PC-3 (cell line): ENCODE measurements at regions not wholly inside any gene's neighbourhood (a gene's known extent, or its start where the extent isn't known, plus 50 kb on each side); places are given as distances from the start of the nearest gene placed in this dataset.

Experiments
- ATAC-seq: fragments of 200-7000 bp; cut with Tn5 transposase; 2 replicates; pipeline ENCODE4 v1.9.1; 2020; ENCODE audit warnings: mild to moderate bottlenecking, moderate library complexity
- BruUV-seq: library from RNA; stranded (reverse); fragments of 400-500 nt; replicated peaks from 2 replicates; lab custom pipeline; 2021; lab: Mats Ljungman, UMichigan
- CTCF ChIA-PET: fragments of 300-600 bp; sonication (Branson Sonifier 250); formaldehyde crosslinking; loops from one replicate; lab custom pipeline; 2022; ENCODE audit warnings: antibody characterized with exemption; lab: Charles Lee
- POLR2A ChIA-PET: fragments of 300-600 bp; sonication (Branson Sonifier 250); formaldehyde crosslinking; loops from one replicate; lab custom pipeline; 2022; ENCODE audit warnings: antibody characterized with exemption; ENCODE audit not compliant: unreplicated experiment; lab: Charles Lee
- DNase-seq: peaks from one replicate; pipeline ENCODE4 v3.0.0-alpha.2; 2015
- H2AFZ ChIP-seq: fragments of 300-600 bp; sonication (generic); 2 replicates; pipeline ENCODE4 v1.6.0; 2016; ENCODE audit warnings: antibody characterized with exemption, low read length
- H3F3A ChIP-seq: fragments of 300-600 bp; sonication (generic); one replicate; pipeline ENCODE4 v1.6.0; 2017; ENCODE audit warnings: antibody characterized with exemption, low read length, control low read depth, mild to moderate bottlenecking; ENCODE audit not compliant: unreplicated experiment
- H3K27ac ChIP-seq: fragments of 300-600 bp; sonication (generic); 2 replicates; pipeline ENCODE4 v1.5.1; 2016; ENCODE audit warnings: mild to moderate bottlenecking, low read length
- H3K27me3 ChIP-seq: fragments of 300-600 bp; sonication (generic); 2 replicates; pipeline ENCODE4 v1.6.1; 2016; ENCODE audit warnings: low read length, mixed read lengths
- H3K36me3 ChIP-seq: fragments of 300-600 bp; sonication (generic); 2 replicates; pipeline ENCODE4 v1.6.1; 2016; ENCODE audit warnings: low read depth, mixed run types, low read length, mixed read lengths
- H3K4me1 ChIP-seq: fragments of 300-600 bp; sonication (generic); 2 replicates; pipeline ENCODE4 v1.5.1; 2016; ENCODE audit warnings: low read length; ENCODE audit not compliant: insufficient read depth
- H3K4me2 ChIP-seq: fragments of 300-600 bp; sonication (generic); 2 replicates; pipeline ENCODE4 v1.6.0; 2016; ENCODE audit warnings: low read length
- H3K4me3 ChIP-seq: fragments of 300-600 bp; sonication (generic); 2 replicates; pipeline ENCODE4 v1.5.1; 2016; ENCODE audit warnings: mild to moderate bottlenecking, low read length, mixed read lengths
- H3K79me2 ChIP-seq: fragments of 300-600 bp; sonication (generic); 2 replicates; pipeline ENCODE4 v1.6.1; 2017; ENCODE audit warnings: low read length, mixed read lengths
- H3K9ac ChIP-seq: fragments of 300-600 bp; sonication (generic); 2 replicates; pipeline ENCODE4 v1.6.0; 2016; ENCODE audit warnings: mild to moderate bottlenecking, low read length
- H3K9me2 ChIP-seq: fragments of 300-600 bp; sonication (generic); replicated peaks from 2 replicates; pipeline ENCODE4 v1.6.1; 2016; ENCODE audit warnings: mixed run types, low read length, mixed read lengths
- H3K9me3 ChIP-seq: fragments of 300-600 bp; sonication (generic); 2 replicates; pipeline ENCODE4 v1.6.1; 2016; ENCODE audit warnings: low read length, mixed read lengths
- H4K20me1 ChIP-seq: fragments of 300-600 bp; sonication (generic); 2 replicates; pipeline ENCODE4 v1.6.1; 2016; ENCODE audit warnings: low read length, mixed read lengths
- CTCF ChIP-seq: fragments of 300-600 bp; sonication (generic); conservative IDR thresholded peaks from 2 replicates; pipeline ENCODE4 v1.5.1; 2017; ENCODE audit warnings: antibody characterized with exemption, low read depth, mild to moderate bottlenecking, low read length
- EZH2 ChIP-seq: fragments of 300-600 bp; sonication (generic); IDR thresholded peaks from one replicate; pipeline ENCODE4 v1.6.1; 2017; ENCODE audit warnings: antibody characterized with exemption, mild to moderate bottlenecking, low read length; ENCODE audit not compliant: unreplicated experiment
- EZH2phosphoT487 ChIP-seq: fragments of 300-600 bp; sonication (generic); IDR thresholded peaks from 2 replicates; pipeline ENCODE4 v1.6.1; 2018; ENCODE audit warnings: mild to moderate bottlenecking, antibody characterized with exemption, low read length, borderline replicate concordance
- intact Hi-C: fragments of 100-400 bp; cut with micrococcal nuclease; formaldehyde crosslinking; loops from 2 replicates; pipeline ENCODE4 v1.9.0; 2023

DNA sequence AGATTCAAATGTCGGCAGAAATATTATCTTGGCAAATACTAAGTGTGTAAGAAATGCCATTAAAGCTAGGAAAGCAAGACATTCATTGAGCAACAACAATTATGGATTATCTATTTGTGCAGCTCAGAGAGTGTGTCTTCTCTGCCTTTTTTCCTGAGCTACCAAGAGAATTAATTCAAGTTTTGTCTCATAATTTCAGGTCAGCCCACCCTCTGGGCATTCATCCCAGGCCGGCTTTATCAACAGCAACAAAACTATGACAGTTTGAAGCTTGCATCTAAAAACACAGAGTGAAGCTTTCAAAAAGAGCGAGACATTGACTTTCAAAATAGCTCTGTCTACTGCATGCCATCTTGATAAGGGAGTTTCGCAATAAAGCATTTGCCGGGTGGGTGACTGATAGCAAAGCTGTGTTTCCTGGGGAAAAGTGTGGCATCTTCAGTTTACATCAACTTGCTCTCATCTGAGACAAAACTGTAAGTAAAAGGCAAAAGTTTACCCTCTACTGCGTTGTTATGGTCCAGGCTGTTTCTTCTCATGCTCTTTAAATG is 182.4 kb downstream of the IRX1 start:
- BruUV-seq, result no TSS peak
- H3K9me2 ChIP-seq, result no peaks in the 10 kb centered on the region
- no peak overlapping the region for H3K9ac ChIP-seq
- no peak overlapping the region for H3K4me3 ChIP-seq
- POLR2A ChIA-PET, result no interaction called here
- no peaks in the 10 kb centered on the region for H3K79me2 ChIP-seq
- no peak for DNase-seq
- H2AFZ ChIP-seq, result no peak overlapping the region
- no peaks in the 10 kb centered on the region for H4K20me1 ChIP-seq
- no peaks in the 10 kb centered on the region for H3K4me1 ChIP-seq
- no peaks in the 10 kb centered on the region for H3F3A ChIP-seq
- no peaks in the 10 kb centered on the region for H3K36me3 ChIP-seq
- 0 out of 2 replicates have a peak, but pooled peaks cover 3% of the 10 kb centered on the region for H3K9me3 ChIP-seq
- intact Hi-C loops, result no loop called here
- no peak for TF ChIP-seq CTCF
- H3K27ac ChIP-seq, result no peak overlapping the region
- ATAC-seq, result no peak
- CTCF ChIA-PET, result no interaction called here
- no peaks in the 10 kb centered on the region for H3K27me3 ChIP-seq
- H3K4me2 ChIP-seq, result no peak overlapping the region

DNA sequence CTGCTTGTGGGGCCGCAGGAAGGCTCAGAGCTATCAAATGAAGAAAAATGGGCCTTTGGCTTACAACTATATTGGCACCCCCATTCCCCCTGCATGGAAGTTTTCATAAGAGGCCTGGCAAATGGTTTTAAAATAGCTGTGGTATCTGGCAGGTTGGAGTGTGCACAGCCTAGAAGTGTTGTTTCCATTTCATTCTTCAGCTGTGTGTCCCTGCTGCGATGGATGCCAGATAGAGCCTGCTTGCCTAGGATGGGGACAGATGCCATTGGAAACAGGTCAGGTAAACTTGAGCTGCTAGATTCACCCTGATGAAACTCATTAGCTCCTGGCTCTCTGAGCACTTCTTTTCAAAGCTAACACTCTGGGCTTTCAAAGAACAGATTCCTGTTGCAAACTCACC is 183.3 kb downstream of the IRX1 start:
- BruUV-seq, result no TSS peak
- TF ChIP-seq EZH2phosphoT487, result no peak
- no peak for TF ChIP-seq CTCF
- no peak for TF ChIP-seq EZH2
- Histone ChIP-seq H3K36me3 (no peaks in the 10 kb centered on the region), H3K27me3 (no peaks in the 10 kb centered on the region), H3K9me3 (0 out of 2 replicates have a peak, but pooled peaks cover 3% of the 10 kb centered on the region), H3K9ac (no peak overlapping the region), H3K79me2 (no peaks in the 10 kb centered on the region), H3K4me2 (no peak overlapping the region), H3K9me2 (no peaks in the 10 kb centered on the region), H3K4me3 (no peak overlapping the region), H3K27ac (no peak overlapping the region), H3F3A (no peaks in the 10 kb centered on the region), H4K20me1 (no peaks in the 10 kb centered on the region), H2AFZ (no peak overlapping the region), H3K4me1 (no peaks in the 10 kb centered on the region)
- POLR2A ChIA-PET, result no interaction called here
- no peak for ATAC-seq
- intact Hi-C loops, result no loop called here
- no peak for DNase-seq
- CTCF ChIA-PET, result no interaction called here

- no peaks in the 10 kb centered on the region for H3F3A ChIP-seq
- 0 out of 2 replicates have a peak, but pooled peaks cover 3% of the 10 kb centered on the region for H3K9me3 ChIP-seq
- no peak overlapping the region for H3K27ac ChIP-seq
- DNase-seq (no peak), ATAC-seq (no peak)
- H3K79me2 ChIP-seq, result no peaks in the 10 kb centered on the region
- no peaks in the 10 kb centered on the region for H3K27me3 ChIP-seq
- H3K9ac ChIP-seq, result no peak overlapping the region
- H3K4me3 ChIP-seq, result no peak overlapping the region
- no peak overlapping the region for H2AFZ ChIP-seq
- no peaks in the 10 kb centered on the region for H3K36me3 ChIP-seq
- ChIA-PET CTCF (no interaction called here), POLR2A (no interaction called here)
- no peak overlapping the region for H3K4me2 ChIP-seq
- BruUV-seq, result no TSS peak
- TF ChIP-seq CTCF, result no peak
- TF ChIP-seq EZH2phosphoT487, result no peak
- TF ChIP-seq EZH2, result no peak
- no peaks in the 10 kb centered on the region for H3K4me1 ChIP-seq
- intact Hi-C loops, result no loop called here
- H4K20me1 ChIP-seq, result no peaks in the 10 kb centered on the region
- H3K9me2 ChIP-seq, result no peaks in the 10 kb centered on the region
Observed at GRCh38 chr5:3780278-3780677, 184.6 kb downstream of the IRX1 start.
